ENCODE measurements at regions not wholly inside any gene's neighbourhood (a gene's known extent, or its start where the extent isn't known, plus 50 kb on each side); places are given as distances from the start of the nearest gene placed in this dataset.

DNA sequence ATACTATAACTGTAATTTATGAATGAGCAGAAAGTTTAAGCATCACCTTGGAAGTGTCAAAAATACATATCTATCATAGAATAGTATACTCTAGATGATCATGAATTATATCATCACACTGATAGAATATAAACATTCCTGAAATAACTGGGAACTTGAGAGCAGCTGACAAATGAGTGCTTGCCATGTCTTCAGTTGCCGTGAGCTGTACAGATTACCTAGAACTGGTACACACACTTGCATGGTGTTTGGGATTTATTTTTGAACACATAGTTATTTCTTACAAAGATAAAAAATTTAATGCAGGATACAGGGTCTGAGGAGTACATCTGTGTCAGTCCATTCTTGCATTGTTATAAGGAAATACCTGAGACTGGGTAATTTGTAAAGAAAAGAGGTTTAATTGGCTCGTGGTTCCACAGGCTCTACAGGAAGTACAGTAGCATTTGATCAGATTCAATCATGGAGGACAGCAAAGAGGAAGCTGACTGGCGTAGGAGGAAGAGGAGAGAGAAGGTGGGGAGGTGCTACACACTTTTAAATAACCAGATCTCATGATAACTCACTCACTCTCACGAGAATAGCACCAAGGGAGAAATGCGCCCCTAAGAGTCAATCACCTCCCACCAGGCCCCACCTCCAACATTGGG, 60.4 kb upstream of the MBNL2 start:
- TF ChIP-seq, protein P1, sequence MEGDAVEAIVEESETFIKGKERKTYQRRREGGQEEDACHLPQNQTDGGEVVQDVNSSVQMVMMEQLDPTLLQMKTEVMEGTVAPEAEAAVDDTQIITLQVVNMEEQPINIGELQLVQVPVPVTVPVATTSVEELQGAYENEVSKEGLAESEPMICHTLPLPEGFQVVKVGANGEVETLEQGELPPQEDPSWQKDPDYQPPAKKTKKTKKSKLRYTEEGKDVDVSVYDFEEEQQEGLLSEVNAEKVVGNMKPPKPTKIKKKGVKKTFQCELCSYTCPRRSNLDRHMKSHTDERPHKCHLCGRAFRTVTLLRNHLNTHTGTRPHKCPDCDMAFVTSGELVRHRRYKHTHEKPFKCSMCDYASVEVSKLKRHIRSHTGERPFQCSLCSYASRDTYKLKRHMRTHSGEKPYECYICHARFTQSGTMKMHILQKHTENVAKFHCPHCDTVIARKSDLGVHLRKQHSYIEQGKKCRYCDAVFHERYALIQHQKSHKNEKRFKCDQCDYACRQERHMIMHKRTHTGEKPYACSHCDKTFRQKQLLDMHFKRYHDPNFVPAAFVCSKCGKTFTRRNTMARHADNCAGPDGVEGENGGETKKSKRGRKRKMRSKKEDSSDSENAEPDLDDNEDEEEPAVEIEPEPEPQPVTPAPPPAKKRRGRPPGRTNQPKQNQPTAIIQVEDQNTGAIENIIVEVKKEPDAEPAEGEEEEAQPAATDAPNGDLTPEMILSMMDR (optimal IDR thresholded peaks at IDR 0.05 in 1 of 3, IDR thresholded peaks at IDR 0.05 in 1 of 3, conservative IDR thresholded peaks at IDR 0.05 in 1 of 3; ENCODE audit: extremely low read depth in 1 of 3, insufficient read depth in 2 of 3, low read length in 3 of 3): no peak
- TF ChIP-seq EZH2 (IDR thresholded peaks at IDR 0.05; ENCODE audit: low read length): no peak

All from keratinocyte (primary cell).